PC-9 (cell line): ENCODE measurements at regions not wholly inside any gene's neighbourhood (a gene's known extent, or its start where the extent isn't known, plus 50 kb on each side); places are given as distances from the start of the nearest gene placed in this dataset.

Experiments
- BruUV-seq: library from RNA; stranded (reverse); fragments of 400-500 nt; replicated peaks from 2 replicates; lab custom pipeline; 2021; lab: Mats Ljungman, UMichigan
- CTCF ChIA-PET: fragments of 300-600 bp; sonication (Branson Sonifier 250); formaldehyde crosslinking; loops from one replicate; lab custom pipeline; 2022; ENCODE audit warnings: antibody characterized with exemption; lab: Charles Lee
- POLR2A ChIA-PET: fragments of 300-600 bp; sonication (Branson Sonifier 250); formaldehyde crosslinking; loops from one replicate; lab custom pipeline; 2022; ENCODE audit warnings: antibody characterized with exemption; ENCODE audit not compliant: unreplicated experiment; lab: Charles Lee
- DNase-seq, 2 experiments: peaks; one replicate each; pipeline versions ENCODE4 v3.0.0 to v3.0.0-alpha.2; 2015 to 2022; ENCODE audit warnings: mixed read lengths in 1 of 2
- H2AFZ ChIP-seq: fragments of 200-600 bp; sonication (generic); 2 replicates; pipeline ENCODE4 v1.8.1; 2017; ENCODE audit warnings: antibody characterized with exemption
- H3F3A ChIP-seq: fragments of 200-600 bp; sonication (generic); 2 replicates; pipeline ENCODE4 v1.8.1; 2017; ENCODE audit warnings: antibody characterized with exemption, mild to moderate bottlenecking, low read depth; ENCODE audit not compliant: insufficient read depth
- H3K27ac ChIP-seq: fragments of 200-600 bp; sonication (generic); 2 replicates; pipeline ENCODE4 v1.6.1; 2016; ENCODE audit warnings: mixed run types
- H3K27me3 ChIP-seq: fragments of 200-600 bp; sonication (generic); 2 replicates; pipeline ENCODE4 v1.6.1; 2016; ENCODE audit warnings: low read depth, mixed run types; ENCODE audit not compliant: insufficient read depth
- H3K36me3 ChIP-seq: fragments of 200-600 bp; sonication (generic); 2 replicates; pipeline ENCODE4 v1.6.1; 2016; ENCODE audit warnings: low read depth, mixed run types
- H3K4me1 ChIP-seq: fragments of 200-600 bp; sonication (generic); replicated peaks from 2 replicates; pipeline ENCODE4 v1.6.1; 2016; ENCODE audit warnings: mixed run types; ENCODE audit not compliant: insufficient read depth
- H3K4me2 ChIP-seq: fragments of 200-600 bp; sonication (generic); 2 replicates; pipeline ENCODE4 v1.6.1; 2017; ENCODE audit warnings: mixed run types
- H3K4me3 ChIP-seq: fragments of 200-600 bp; sonication (generic); 2 replicates; pipeline ENCODE4 v1.6.1; 2016; ENCODE audit warnings: mixed run types
- H3K79me2 ChIP-seq: fragments of 200-600 bp; sonication (generic); 2 replicates; pipeline ENCODE4 v1.6.1; 2017; ENCODE audit warnings: low read depth, mixed run types
- H3K9me2 ChIP-seq: fragments of 200-600 bp; sonication (generic); 2 replicates; pipeline ENCODE4 v1.8.1; 2017; ENCODE audit warnings: mild to moderate bottlenecking; ENCODE audit not compliant: insufficient read depth
- H3K9me3 ChIP-seq: fragments of 200-600 bp; sonication (generic); 2 replicates; pipeline ENCODE4 v1.8.1; 2016; ENCODE audit warnings: low read depth; ENCODE audit not compliant: insufficient read depth
- H4K20me1 ChIP-seq: fragments of 200-600 bp; sonication (generic); 2 replicates; pipeline ENCODE4 v1.8.1; 2017; ENCODE audit not compliant: insufficient read depth
- CTCF ChIP-seq: fragments of 200-600 bp; sonication (generic); conservative IDR thresholded peaks from 2 replicates; pipeline ENCODE4 v1.6.1; 2017; ENCODE audit warnings: mixed run types, antibody characterized with exemption, mild to moderate bottlenecking, moderate library complexity
- EZH2 ChIP-seq: fragments of 200-600 bp; sonication (generic); IDR thresholded peaks from 2 replicates; pipeline ENCODE4 v1.8.0; 2017; ENCODE audit warnings: antibody characterized with exemption, low read depth
- intact Hi-C: fragments of 100-400 bp; cut with micrococcal nuclease; formaldehyde crosslinking; loops from one replicate; pipeline ENCODE4 v1.10.0; 2022; ENCODE audit not compliant: unreplicated experiment

GRCh38 chr18:78666666-78667335 is 312.8 kb upstream of the SALL3 start:
- no peak for DNase-seq
- intact Hi-C loops = no loop called here
- peaks cover 71% of the 10 kb centered on the region for H3K27me3 ChIP-seq
- H3K4me3 ChIP-seq = no peak overlapping the region
- H3K9me2 ChIP-seq = no peaks in the 10 kb centered on the region
- no peak overlapping the region for H3K27ac ChIP-seq
- POLR2A ChIA-PET = no interaction called here
- no TSS peak for BruUV-seq
- no peak overlapping the region for H3K4me2 ChIP-seq
- TF ChIP-seq CTCF = no peak
- TF ChIP-seq EZH2 = no peak
- H3K9me3 ChIP-seq = no peaks in the 10 kb centered on the region
- no peaks in the 10 kb centered on the region for H3F3A ChIP-seq
- no peaks in the 10 kb centered on the region for H3K36me3 ChIP-seq
- no peaks in the 10 kb centered on the region for H4K20me1 ChIP-seq
- H3K79me2 ChIP-seq = no peaks in the 10 kb centered on the region
- CTCF ChIA-PET = no interaction called here
- no peaks in the 10 kb centered on the region for H3K4me1 ChIP-seq
- no peak overlapping the region for H2AFZ ChIP-seq

GRCh38 chr18:78670778-78671391 is 308.7 kb upstream of the SALL3 start:
- no peak overlapping the region for H3K4me3 ChIP-seq
- intact Hi-C loops = no loop called here
- peaks cover 75% of the 10 kb centered on the region for H3K27me3 ChIP-seq
- BruUV-seq = no TSS peak
- TF ChIP-seq CTCF (no peak), EZH2 (no peak)
- H3K36me3 ChIP-seq = no peaks in the 10 kb centered on the region
- H4K20me1 ChIP-seq = no peaks in the 10 kb centered on the region
- DNase-seq = no peak
- POLR2A ChIA-PET = no interaction called here
- H3K4me1 ChIP-seq = no peaks in the 10 kb centered on the region
- H3K27ac ChIP-seq = no peak overlapping the region
- H3F3A ChIP-seq = no peaks in the 10 kb centered on the region
- CTCF ChIA-PET = no interaction called here
- H3K4me2 ChIP-seq = no peak overlapping the region
- H2AFZ ChIP-seq = no peak overlapping the region
- no peaks in the 10 kb centered on the region for H3K79me2 ChIP-seq
- no peaks in the 10 kb centered on the region for H3K9me3 ChIP-seq
- no peaks in the 10 kb centered on the region for H3K9me2 ChIP-seq

- no TSS peak for BruUV-seq
- no peaks in the 10 kb centered on the region for H3K9me3 ChIP-seq
These were observed 308.1 kb upstream of the SALL3 start for GRCh38 chr18:78671551-78671950.

More at GRCh38 chr18:78671551-78671950, 308.1 kb upstream of the SALL3 start:
- TF ChIP-seq CTCF = no peak
- no peak for TF ChIP-seq EZH2
- no peak overlapping the region for H3K27ac ChIP-seq
- H4K20me1 ChIP-seq = no peaks in the 10 kb centered on the region
- ChIA-PET POLR2A (no interaction called here), CTCF (no interaction called here)
- no peak for DNase-seq
- no peaks in the 10 kb centered on the region for H3K79me2 ChIP-seq
- H3F3A ChIP-seq = no peaks in the 10 kb centered on the region
- H3K36me3 ChIP-seq = no peaks in the 10 kb centered on the region
- H3K27me3 ChIP-seq = peaks cover 79% of the 10 kb centered on the region
- no peak overlapping the region for H3K4me2 ChIP-seq
- H3K9me2 ChIP-seq = no peaks in the 10 kb centered on the region
- H3K4me3 ChIP-seq = no peak overlapping the region
- intact Hi-C loops = no loop called here
- no peak overlapping the region for H2AFZ ChIP-seq
- no peaks in the 10 kb centered on the region for H3K4me1 ChIP-seq
